KMS-11 (cell line): ENCODE measurements at regions not wholly inside any gene's neighbourhood (a gene's known extent, or its start where the extent isn't known, plus 50 kb on each side); places are given as distances from the start of the nearest gene placed in this dataset.
"Not testable (repeated sequence)": the region's sequence is repeated elsewhere in the genome, so short reads cannot be mapped to it uniquely, and the experiment has no call there.

Experiments used
- H2AFZ ChIP-seq: fragments of 200-600 bp; sonication (generic); 2 replicates; pipeline ENCODE4 v1.6.1; 2016; ENCODE audit warnings: antibody characterized with exemption, mixed run types, low read depth
- H3K27ac ChIP-seq: fragments of 200-600 bp; sonication (generic); 2 replicates; pipeline ENCODE4 v1.6.1; 2016; ENCODE audit warnings: mild to moderate bottlenecking, mixed run types
- H3K27me3 ChIP-seq: fragments of 200-600 bp; sonication (generic); 2 replicates; pipeline ENCODE4 v1.6.1; 2017; ENCODE audit warnings: mild to moderate bottlenecking, low read depth, mixed run types, moderate library complexity; ENCODE audit not compliant: insufficient read depth
- H3K36me3 ChIP-seq: fragments of 200-600 bp; sonication (generic); 2 replicates; pipeline ENCODE4 v1.6.1; 2017; ENCODE audit warnings: mild to moderate bottlenecking, mixed run types; ENCODE audit not compliant: insufficient read depth
- H3K4me1 ChIP-seq: fragments of 200-600 bp; sonication (generic); 2 replicates; pipeline ENCODE4 v1.6.1; 2016; ENCODE audit warnings: mild to moderate bottlenecking, low read depth, mixed run types; ENCODE audit not compliant: poor library complexity, severe bottlenecking
- H3K4me2 ChIP-seq: fragments of 200-600 bp; sonication (generic); 2 replicates; pipeline ENCODE4 v1.7.0; 2016; ENCODE audit warnings: mild to moderate bottlenecking, mixed run types
- H3K4me3 ChIP-seq: fragments of 200-600 bp; sonication (generic); IDR thresholded peaks from 2 replicates; pipeline ENCODE4 v1.6.1; 2017; ENCODE audit warnings: low read depth, low read length, mixed read lengths; ENCODE audit not compliant: insufficient read depth
- H3K79me2 ChIP-seq: fragments of 200-600 bp; sonication (generic); 2 replicates; pipeline ENCODE4 v1.6.1; 2016; ENCODE audit warnings: low read depth, mixed run types; ENCODE audit not compliant: insufficient read depth
- H3K9ac ChIP-seq: fragments of 200-600 bp; sonication (generic); 2 replicates; pipeline ENCODE4 v1.6.1; 2016; ENCODE audit warnings: mild to moderate bottlenecking, mixed run types
- H4K20me1 ChIP-seq: fragments of 200-600 bp; sonication (generic); 2 replicates; pipeline ENCODE4 v1.6.1; 2016; ENCODE audit warnings: mild to moderate bottlenecking, mixed run types; ENCODE audit not compliant: insufficient read depth
- CTCF ChIP-seq: fragments of 200-600 bp; sonication (generic); conservative IDR thresholded peaks from 2 replicates; pipeline ENCODE4 v1.6.1; 2017; ENCODE audit warnings: low read depth, mild to moderate bottlenecking, antibody characterized with exemption, low read length, moderate library complexity, mixed read lengths

GRCh38 chr1:112817555-112818373 lies 102.6 kb upstream of the PPM1J start:
- no peaks in the 10 kb centered on the region for H3K79me2 ChIP-seq
- H3K9ac ChIP-seq, result no peak overlapping the region
- no peak overlapping the region for H3K4me2 ChIP-seq
- no peaks in the 10 kb centered on the region for H3K4me1 ChIP-seq
- H3K27ac ChIP-seq, result no peak overlapping the region
- H2AFZ ChIP-seq, result no peak overlapping the region
- H3K27me3 ChIP-seq, result no peaks in the 10 kb centered on the region
- H3K36me3 ChIP-seq, result no peaks in the 10 kb centered on the region
- no peak overlapping the region for H3K4me3 ChIP-seq
- no peak for TF ChIP-seq CTCF
- H4K20me1 ChIP-seq, result no peaks in the 10 kb centered on the region

- Histone ChIP-seq H3K27me3 (no peaks in the 10 kb centered on the region), H2AFZ (no peak overlapping the region), H3K9ac (no peak overlapping the region), H4K20me1 (no peaks in the 10 kb centered on the region), H3K4me2 (no peak overlapping the region), H3K79me2 (no peaks in the 10 kb centered on the region), H3K36me3 (no peaks in the 10 kb centered on the region), H3K4me1 (no peaks in the 10 kb centered on the region), H3K4me3 (no peak overlapping the region), H3K27ac (no peak overlapping the region)
- no peak for TF ChIP-seq CTCF
Observed at GRCh38 chr1:112815376-112815775, 100.2 kb upstream of the PPM1J start.

- H3K27ac ChIP-seq, H3K79me2 ChIP-seq, H3K4me3 ChIP-seq, H2AFZ ChIP-seq, H3K4me2 ChIP-seq, H3K27me3 ChIP-seq, H3K4me1 ChIP-seq, H4K20me1 ChIP-seq, H3K9ac ChIP-seq, H3K36me3 ChIP-seq: not testable (repeated sequence)
Observed at GRCh38 chr1:112814645-112815044, 99.5 kb upstream of the PPM1J start.

GRCh38 chr1:112808861-112809684 lies 93.9 kb upstream of the PPM1J start:
- Histone ChIP-seq H3K4me1 (no peaks in the 10 kb centered on the region), H3K27ac (no peak overlapping the region), H3K36me3 (no peaks in the 10 kb centered on the region), H3K79me2 (no peaks in the 10 kb centered on the region), H3K4me2 (no peak overlapping the region), H2AFZ (peak overlapping the region; percentile 47; the same call in 1 of the 2 replicates), H3K4me3 (no peak overlapping the region), H4K20me1 (no peaks in the 10 kb centered on the region), H3K9ac (no peak overlapping the region), H3K27me3 (no peaks in the 10 kb centered on the region)
- TF ChIP-seq CTCF, result peak; percentile 75
